ENCODE measurements at regions not wholly inside any gene's neighbourhood (a gene's known extent, or its start where the extent isn't known, plus 50 kb on each side); places are given as distances from the start of the nearest gene placed in this dataset.

DNA sequence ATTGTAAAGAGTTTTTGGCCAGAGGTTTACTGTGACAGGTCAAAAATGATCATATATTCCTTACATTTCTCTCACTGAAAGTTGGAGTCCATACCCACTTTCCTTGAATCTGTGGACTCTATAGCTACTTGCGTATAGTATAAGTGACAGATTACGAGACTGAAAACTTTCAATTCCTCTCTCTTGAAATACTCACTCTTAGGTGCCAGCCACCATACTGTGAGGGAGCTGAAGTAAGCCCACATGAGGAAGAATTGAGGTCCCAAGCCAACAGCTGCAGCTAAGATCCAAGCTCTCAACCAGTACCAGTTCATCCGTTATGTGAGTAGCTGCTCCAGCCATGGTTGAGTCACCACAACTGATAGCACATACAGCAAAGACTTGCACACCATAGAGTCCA is 128.1 kb upstream of the FAM174A start:
- H3K9ac ChIP-seq (ENCODE audit: insufficient read depth, low read length, poor library complexity, severe bottlenecking): no peak overlapping the region
- WGBS (ENCODE audit: insufficient coverage): 100% methylated on average over 1 of the region's 3 CpGs

DNA sequence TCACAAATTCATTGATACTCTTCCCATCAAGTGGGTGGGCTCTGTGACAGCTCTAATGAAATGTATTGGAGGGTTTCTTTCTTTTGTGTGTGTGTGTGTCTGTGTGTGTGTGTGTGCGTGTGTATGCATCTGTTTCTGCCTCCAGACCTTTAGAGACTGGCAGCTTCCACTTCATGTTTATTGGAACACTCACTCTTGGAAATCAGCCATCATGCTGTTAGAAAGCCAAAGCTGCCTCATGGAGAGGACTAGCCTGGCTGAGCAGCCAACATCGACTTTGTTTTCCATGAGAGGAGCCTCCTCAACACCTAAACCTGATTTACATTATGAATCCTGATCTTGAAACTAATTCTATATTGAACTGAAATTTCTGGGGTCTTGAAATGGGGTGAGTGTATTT is 128.5 kb upstream of the FAM174A start:
- no peak for DNase-seq

More for the DNA sequence above, 128.1 kb upstream of the FAM174A start:
- TF ChIP-seq, protein P1, sequence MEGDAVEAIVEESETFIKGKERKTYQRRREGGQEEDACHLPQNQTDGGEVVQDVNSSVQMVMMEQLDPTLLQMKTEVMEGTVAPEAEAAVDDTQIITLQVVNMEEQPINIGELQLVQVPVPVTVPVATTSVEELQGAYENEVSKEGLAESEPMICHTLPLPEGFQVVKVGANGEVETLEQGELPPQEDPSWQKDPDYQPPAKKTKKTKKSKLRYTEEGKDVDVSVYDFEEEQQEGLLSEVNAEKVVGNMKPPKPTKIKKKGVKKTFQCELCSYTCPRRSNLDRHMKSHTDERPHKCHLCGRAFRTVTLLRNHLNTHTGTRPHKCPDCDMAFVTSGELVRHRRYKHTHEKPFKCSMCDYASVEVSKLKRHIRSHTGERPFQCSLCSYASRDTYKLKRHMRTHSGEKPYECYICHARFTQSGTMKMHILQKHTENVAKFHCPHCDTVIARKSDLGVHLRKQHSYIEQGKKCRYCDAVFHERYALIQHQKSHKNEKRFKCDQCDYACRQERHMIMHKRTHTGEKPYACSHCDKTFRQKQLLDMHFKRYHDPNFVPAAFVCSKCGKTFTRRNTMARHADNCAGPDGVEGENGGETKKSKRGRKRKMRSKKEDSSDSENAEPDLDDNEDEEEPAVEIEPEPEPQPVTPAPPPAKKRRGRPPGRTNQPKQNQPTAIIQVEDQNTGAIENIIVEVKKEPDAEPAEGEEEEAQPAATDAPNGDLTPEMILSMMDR (IDR thresholded peaks at IDR 0.05): no peak
- H3K27me3 ChIP-seq (ENCODE audit: control insufficient read depth in 2 of 2, insufficient read depth in 2 of 2, low read length in 2 of 2): no peaks in the 10 kb centered on the region
- intact Hi-C loops (cut with micrococcal nuclease): no loop called here
- H3K4me2 ChIP-seq (replicated peaks; ENCODE audit: extremely low read depth, low read length, poor library complexity, severe bottlenecking): no peak overlapping the region
- H3K4me1 ChIP-seq (ENCODE audit: control insufficient read depth in 1 of 2, insufficient read depth in 2 of 2, low read length in 2 of 2): no peaks in the 10 kb centered on the region
- no peaks in the 10 kb centered on the region for H3K36me3 ChIP-seq (replicated peaks in 1 of 2; ENCODE audit: control insufficient read depth in 1 of 2, insufficient read depth in 2 of 2, low read length in 2 of 2)
- Mint-ChIP-seq H3K36me3 (no peaks in the 10 kb centered on the region), H3K27ac (no peak overlapping the region), H3K4me3 (no peak overlapping the region), H3K27me3 (ENCODE audit: low read depth in 3 of 3) (peaks cover 0 to 3% (median 0%) of the 10 kb centered on the region in 3 donors), H3K9me3 (peaks cover 0 to 4% (median 0%) of the 10 kb centered on the region in 7 donors), H3K4me1 (no peaks in the 10 kb centered on the region)
- H3K79me2 ChIP-seq (ENCODE audit: insufficient read depth, low read length): no peaks in the 10 kb centered on the region
- H3K27ac ChIP-seq (ENCODE audit: low read depth in 1 of 2, low read length in 2 of 2): no peak overlapping the region
- DNase-seq: no peak
- no peaks in the 10 kb centered on the region for H3K9me3 ChIP-seq (replicated peaks in 1 of 2; ENCODE audit: control insufficient read depth in 1 of 2, insufficient read depth in 1 of 2, low read length in 2 of 2)
- no peaks in the 10 kb centered on the region for H4K20me1 ChIP-seq (ENCODE audit: insufficient read depth, low read length)
- no peak overlapping the region for H3K4me3 ChIP-seq (replicated peaks in 1 of 3; ENCODE audit: low read depth in 2 of 3, low read length in 3 of 3)
- no peak overlapping the region for H2AFZ ChIP-seq (ENCODE audit: insufficient read depth, low read depth, low read length, poor library complexity, severe bottlenecking)

More for the DNA sequence above, 128.5 kb upstream of the FAM174A start:
- TF ChIP-seq, protein P1 (IDR thresholded peaks at IDR 0.05): no peak
- no peak overlapping the region for H3K4me3 Mint-ChIP-seq
- Histone ChIP-seq H3K36me3 (replicated peaks in 1 of 2; ENCODE audit: control insufficient read depth in 1 of 2, insufficient read depth in 2 of 2, low read length in 2 of 2) (no peaks in the 10 kb centered on the region), H3K27ac (ENCODE audit: low read depth in 1 of 2, low read length in 2 of 2) (no peak overlapping the region), H3K9ac (ENCODE audit: insufficient read depth, low read length, poor library complexity, severe bottlenecking) (no peak overlapping the region), H3K27me3 (ENCODE audit: control insufficient read depth in 2 of 2, insufficient read depth in 2 of 2, low read length in 2 of 2) (no peaks in the 10 kb centered on the region), H2AFZ (ENCODE audit: insufficient read depth, low read depth, low read length, poor library complexity, severe bottlenecking) (no peak overlapping the region), H3K4me3 (replicated peaks in 1 of 3; ENCODE audit: low read depth in 2 of 3, low read length in 3 of 3) (no peak overlapping the region), H3K79me2 (ENCODE audit: insufficient read depth, low read length) (no peaks in the 10 kb centered on the region), H3K9me3 (replicated peaks in 1 of 2; ENCODE audit: control insufficient read depth in 1 of 2, insufficient read depth in 1 of 2, low read length in 2 of 2) (no peaks in the 10 kb centered on the region), H4K20me1 (ENCODE audit: insufficient read depth, low read length) (no peaks in the 10 kb centered on the region), H3K4me2 (replicated peaks; ENCODE audit: extremely low read depth, low read length, poor library complexity, severe bottlenecking) (no peak overlapping the region), H3K4me1 (ENCODE audit: control insufficient read depth in 1 of 2, insufficient read depth in 2 of 2, low read length in 2 of 2) (no peaks in the 10 kb centered on the region)
- no peaks in the 10 kb centered on the region for H3K4me1 Mint-ChIP-seq
- intact Hi-C loops (cut with micrococcal nuclease): no loop called here
- H3K36me3 Mint-ChIP-seq: no peaks in the 10 kb centered on the region
- no CpG with 5 or more reads among the region's 2 CpGs for WGBS (ENCODE audit: insufficient coverage)
- peaks cover 0 to 4% (median 0%) of the 10 kb centered on the region in 7 donors for H3K9me3 Mint-ChIP-seq
- H3K27me3 Mint-ChIP-seq (ENCODE audit: low read depth in 3 of 3): peaks cover 0 to 3% (median 0%) of the 10 kb centered on the region in 3 donors
- H3K27ac Mint-ChIP-seq: no peak overlapping the region
